Thoracic aorta (tissue), 2 donors: ENCODE measurements at regions not wholly inside any gene's neighbourhood (a gene's known extent, or its start where the extent isn't known, plus 50 kb on each side); places are given as distances from the start of the nearest gene placed in this dataset.
"Not testable (repeated sequence)": the region's sequence is repeated elsewhere in the genome, so short reads cannot be mapped to it uniquely, and the experiment has no call there.

Experiments
- ATAC-seq: fragments of 150-250 bp; one replicate; pipeline ENCODE4 v1.8.0; 2017; ENCODE audit warnings: low read depth; ENCODE audit not compliant: insufficient number of reproducible peaks, low FRiP score
- DNase-seq: peaks from one replicate; pipeline ENCODE4 v3.0.0-alpha.2; 2020; ENCODE audit warnings: low spot score
- H3K27ac ChIP-seq, 2 donors: fragments of 200-600 bp; sonication (generic); 1 replicate in 1 of 2; 2 replicates in 1 of 2; pipeline ENCODE4 v1.5.1; 2016; ENCODE audit warnings: mild to moderate bottlenecking in 2 of 2, moderate library complexity in 2 of 2
- H3K27me3 ChIP-seq: fragments of 200-600 bp; sonication (generic); replicated peaks from 2 replicates; pipeline ENCODE4 v1.6.0; 2016; ENCODE audit warnings: mild to moderate bottlenecking; ENCODE audit not compliant: insufficient read depth
- H3K36me3 ChIP-seq: fragments of 200-600 bp; sonication (generic); one replicate; pipeline ENCODE4 v1.5.1; 2016
- H3K4me1 ChIP-seq, 2 donors: fragments of 200-600 bp; sonication (generic); 1 replicate in 1 of 2; 2 replicates in 1 of 2; pipeline versions ENCODE4 v1.5.1 to v1.6.0; 2016; ENCODE audit warnings: low read depth in 2 of 2, mild to moderate bottlenecking in 1 of 2; ENCODE audit not compliant: control insufficient read depth in 1 of 2
- H3K4me3 ChIP-seq: fragments of 200-600 bp; sonication (generic); 2 replicates; pipeline ENCODE4 v1.5.1; 2016; ENCODE audit warnings: mild to moderate bottlenecking
- H3K9me3 ChIP-seq: fragments of 200-600 bp; sonication (generic); 2 replicates; pipeline ENCODE4 v1.5.1; 2016
- CTCF ChIP-seq: fragments of 200-600 bp; sonication (generic); IDR thresholded peaks from one replicate; pipeline ENCODE4 v1.5.1; 2019; ENCODE audit warnings: antibody characterized with exemption

- Histone ChIP-seq H3K4me3 (no peak overlapping the region), H3K4me1 (no peaks in the 10 kb centered on the region), H3K9me3 (no peaks in the 10 kb centered on the region), H3K36me3 (no peaks in the 10 kb centered on the region), H3K27me3 (no peaks in the 10 kb centered on the region), H3K27ac (no peak overlapping the region)
- no peak for ATAC-seq
- no peak for TF ChIP-seq CTCF
- DNase-seq: no peak
Observed at GRCh38 chr18:1539276-1539675, 634.6 kb downstream of the ADCYAP1 start.

GRCh38 chr18:1541478-1541877, 636.8 kb downstream of the ADCYAP1 start:
- ATAC-seq: no peak

GRCh38 chr18:1542230-1542774, 637.6 kb downstream of the ADCYAP1 start:
- Histone ChIP-seq H3K36me3 (no peaks in the 10 kb centered on the region), H3K4me3 (no peak overlapping the region), H3K27ac (no peak overlapping the region), H3K27me3 (no peaks in the 10 kb centered on the region), H3K9me3 (no peaks in the 10 kb centered on the region), H3K4me1 (no peaks in the 10 kb centered on the region)
- ATAC-seq (no peak), DNase-seq (no peak)
- TF ChIP-seq CTCF: no peak

More at GRCh38 chr18:1541478-1541877, 636.8 kb downstream of the ADCYAP1 start:
- Histone ChIP-seq H3K27ac (no peak overlapping the region), H3K4me3 (no peak overlapping the region), H3K4me1 (no peaks in the 10 kb centered on the region), H3K9me3 (no peaks in the 10 kb centered on the region), H3K27me3 (no peaks in the 10 kb centered on the region), H3K36me3 (no peaks in the 10 kb centered on the region)
- DNase-seq: no peak
- TF ChIP-seq CTCF: no peak

GRCh38 chr18:1544016-1544415, 639.3 kb downstream of the ADCYAP1 start:
- no peaks in the 10 kb centered on the region for H3K27me3 ChIP-seq
- ATAC-seq (no peak), DNase-seq (no peak)
- no peak overlapping the region for H3K4me3 ChIP-seq
- no peaks in the 10 kb centered on the region for H3K9me3 ChIP-seq
- H3K27ac ChIP-seq: no peak overlapping the region
- no peak for TF ChIP-seq CTCF
- no peaks in the 10 kb centered on the region for H3K4me1 ChIP-seq
- no peaks in the 10 kb centered on the region for H3K36me3 ChIP-seq

- not testable (repeated sequence) for H3K36me3 ChIP-seq, H3K27me3 ChIP-seq, DNase-seq, H3K27ac ChIP-seq, H3K4me1 ChIP-seq, H3K4me3 ChIP-seq, ATAC-seq, H3K9me3 ChIP-seq
Observed at GRCh38 chr18:1557711-1558110, 653.0 kb downstream of the ADCYAP1 start.

GRCh38 chr18:1559563-1559962, 654.9 kb downstream of the ADCYAP1 start:
- H3K4me1 ChIP-seq: no peaks in the 10 kb centered on the region
- H3K27ac ChIP-seq: no peak overlapping the region
- DNase-seq: no peak
- no peaks in the 10 kb centered on the region for H3K36me3 ChIP-seq
- no peaks in the 10 kb centered on the region for H3K9me3 ChIP-seq
- no peak for TF ChIP-seq CTCF
- no peak overlapping the region for H3K4me3 ChIP-seq
- no peaks in the 10 kb centered on the region for H3K27me3 ChIP-seq
- no peak for ATAC-seq
